HG02973 (cell line): ENCODE measurements at regions not wholly inside any gene's neighbourhood (a gene's known extent, or its start where the extent isn't known, plus 50 kb on each side); places are given as distances from the start of the nearest gene placed in this dataset.
"Not testable (repeated sequence)": the region's sequence is repeated elsewhere in the genome, so short reads cannot be mapped to it uniquely, and the experiment has no call there.

Source experiments
- ATAC-seq: cut with Tn5 transposase; IDR thresholded peaks from one replicate; pipeline ENCODE4 v1.9.1; 2021; ENCODE audit warnings: moderate library complexity; ENCODE audit not compliant: unreplicated experiment

DNA sequence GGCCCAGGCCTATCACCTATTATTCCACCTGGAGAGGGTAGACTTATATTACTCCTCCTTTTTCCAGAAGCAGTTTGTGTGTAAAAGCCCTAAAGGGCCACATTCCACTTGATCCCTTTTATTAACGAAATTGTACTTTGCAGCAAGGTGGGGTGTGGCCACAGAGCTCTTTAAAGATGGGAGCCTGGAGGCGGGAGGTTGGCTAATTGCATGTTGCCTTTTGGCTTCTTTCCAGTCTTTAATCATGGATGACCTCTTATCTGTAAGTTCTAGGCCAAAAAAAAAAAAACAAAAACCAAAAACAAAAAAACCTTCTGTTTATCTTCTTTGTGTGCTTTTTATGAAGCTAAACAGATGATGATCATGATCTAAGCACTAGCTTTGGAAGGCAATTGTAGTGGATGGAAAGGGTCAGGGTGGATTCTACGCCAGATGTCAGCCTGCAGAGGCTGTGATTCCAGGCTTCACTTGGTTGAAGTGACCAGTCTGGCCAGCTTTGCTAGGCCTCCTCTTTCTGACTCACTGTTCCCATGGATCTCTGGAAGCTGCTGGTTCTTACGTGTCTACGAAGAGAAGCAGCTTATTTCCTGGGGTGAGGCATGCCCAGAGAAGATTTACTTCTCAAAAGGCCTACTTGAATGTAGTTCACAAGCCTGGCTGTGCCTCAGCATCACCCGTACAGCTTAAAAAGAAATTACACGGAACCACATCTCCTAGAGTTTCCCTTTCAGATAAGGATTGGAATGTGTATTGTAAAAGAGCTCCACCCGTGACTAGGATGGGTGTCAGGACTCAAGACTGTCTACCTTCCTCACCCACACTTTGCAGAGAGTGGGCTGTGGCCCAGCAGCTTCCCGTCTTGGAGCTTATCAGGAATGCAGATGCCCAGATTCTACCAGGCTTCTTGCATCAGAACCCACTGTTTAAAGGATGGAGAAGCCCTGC lies 330.9 kb upstream of the C2CD4B start:
- no peak for ATAC-seq

- no peak for ATAC-seq
These were observed 332.3 kb upstream of the C2CD4B start for GRCh38 chr15:62497356-62497755.

GRCh38 chr15:62498278-62498677 lies 333.2 kb upstream of the C2CD4B start:
- no peak for ATAC-seq

GRCh38 chr15:62498712-62499111 lies 333.6 kb upstream of the C2CD4B start:
- ATAC-seq: no peak

DNA sequence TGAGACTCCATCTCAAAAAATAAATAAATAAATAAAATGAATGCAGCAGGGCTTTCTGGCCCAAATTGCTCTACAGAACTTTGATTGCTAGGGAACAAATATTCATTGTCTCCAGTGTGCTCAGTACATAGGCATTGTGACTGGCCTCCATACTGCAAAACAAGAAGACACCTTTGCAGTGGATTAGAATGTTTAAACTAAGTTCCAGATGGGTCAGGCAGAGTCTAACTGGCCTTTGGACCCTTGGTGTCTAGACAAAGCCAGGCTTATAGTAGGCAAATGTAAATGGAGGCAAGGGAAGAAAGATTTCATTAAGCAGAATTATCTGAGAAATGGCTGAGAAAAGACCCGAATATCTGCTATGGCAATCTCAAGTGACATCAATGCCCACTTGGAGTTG lies 335.2 kb upstream of the C2CD4B start:
- no peak for ATAC-seq

DNA sequence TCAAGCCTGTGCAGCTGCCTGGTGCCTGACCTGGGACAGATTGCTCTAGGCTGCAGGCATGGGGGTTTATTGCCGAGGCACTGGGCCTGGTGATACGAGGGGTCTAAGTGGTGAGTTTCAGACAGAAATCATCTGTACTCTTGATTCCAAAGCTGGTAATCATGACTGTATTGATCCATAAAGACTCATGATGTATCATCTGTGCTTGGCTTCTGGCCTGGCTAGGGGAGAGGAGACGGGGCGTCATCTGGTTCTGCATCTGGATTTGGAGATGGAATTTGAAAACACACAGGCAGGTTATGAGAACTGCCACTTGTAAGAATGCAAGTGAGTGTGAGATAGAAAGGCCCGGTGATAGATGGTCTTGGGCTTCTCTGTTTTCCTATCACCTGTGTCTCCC lies 337.4 kb upstream of the C2CD4B start:
- no peak for ATAC-seq

DNA sequence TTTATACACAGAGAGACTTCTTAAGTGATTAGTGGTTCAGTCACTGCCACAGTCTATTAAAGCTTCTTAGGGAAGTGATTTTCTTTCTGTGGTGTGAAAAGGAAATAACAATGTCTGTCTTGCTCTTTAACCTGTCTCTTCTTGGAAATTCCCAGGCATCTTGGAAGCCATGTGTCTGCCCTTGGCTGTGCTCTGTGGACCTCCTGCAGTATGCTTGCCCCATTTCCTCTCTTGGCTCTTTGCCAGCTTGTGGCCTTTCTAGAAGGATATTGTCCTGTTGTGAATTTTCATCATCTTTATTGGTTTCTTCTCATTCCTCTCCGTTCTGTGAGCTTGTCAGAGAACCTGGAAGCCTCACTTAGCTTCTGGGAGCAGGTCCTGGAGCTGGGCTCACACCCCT lies 338.4 kb upstream of the C2CD4B start:
- ATAC-seq: no peak

DNA sequence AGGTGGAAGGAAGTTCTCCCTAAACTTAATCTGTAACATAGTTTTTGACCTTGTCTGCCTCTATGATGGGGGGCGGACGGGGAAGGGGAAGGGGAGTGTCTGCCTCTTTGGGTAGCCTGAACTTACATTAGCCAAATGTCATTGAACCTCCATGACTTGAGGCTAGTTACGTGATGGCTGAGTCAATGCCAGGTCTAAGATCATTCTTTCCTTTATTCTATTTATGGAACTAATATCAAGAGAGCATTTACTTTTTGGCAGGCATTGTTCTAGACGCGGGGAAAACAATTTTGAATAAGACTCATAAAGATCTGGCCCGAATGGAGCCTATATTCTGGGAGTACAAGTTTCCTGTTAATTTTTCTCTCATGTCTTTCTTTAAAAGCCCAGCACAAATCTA lies 340.7 kb upstream of the C2CD4B start:
- no peak for ATAC-seq

- no peak for ATAC-seq
These were observed 341.2 kb upstream of the C2CD4B start for GRCh38 chr15:62506217-62506805.

GRCh38 chr15:62509395-62509958 lies 344.4 kb upstream of the C2CD4B start:
- ATAC-seq: no peak

DNA sequence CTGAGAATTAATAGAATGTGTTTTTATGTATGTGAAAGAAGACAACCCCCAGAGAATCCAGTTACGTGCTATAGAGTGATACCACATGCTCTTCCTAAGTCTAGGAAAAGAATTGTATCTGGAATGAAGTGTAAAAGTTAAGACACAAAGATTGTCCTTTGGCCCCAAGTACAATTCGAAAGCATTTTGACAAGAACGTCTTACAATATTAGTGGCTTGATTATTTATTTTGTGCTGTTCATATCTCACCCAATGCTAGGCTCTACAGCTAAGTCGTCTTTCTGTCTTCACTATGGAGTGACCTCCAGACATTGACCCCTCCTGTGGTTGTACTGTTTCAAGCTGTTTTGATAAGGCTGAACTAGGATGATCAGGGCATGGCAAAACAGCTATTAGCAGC lies 345.7 kb upstream of the C2CD4B start:
- ATAC-seq: no peak

DNA sequence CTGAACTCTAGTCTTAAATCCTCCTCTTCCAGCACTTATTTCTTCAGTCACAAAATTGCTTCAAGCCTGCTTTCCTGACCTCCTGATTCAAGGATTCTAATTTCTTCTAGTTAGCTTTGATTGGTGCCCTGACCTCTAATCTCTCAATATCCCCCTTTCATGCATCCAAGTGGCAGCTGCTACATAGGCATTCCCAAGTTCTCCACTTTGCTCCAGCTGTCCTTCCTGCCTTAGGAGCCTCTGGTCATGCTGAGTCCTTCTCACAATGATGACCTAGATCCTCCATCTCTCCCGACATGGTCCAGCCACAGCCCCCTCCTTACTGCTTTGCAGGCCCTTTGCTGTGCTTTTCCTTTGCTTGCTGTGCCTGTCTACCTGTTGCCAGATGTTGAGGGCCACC lies 347.8 kb upstream of the C2CD4B start:
- no peak for ATAC-seq

DNA sequence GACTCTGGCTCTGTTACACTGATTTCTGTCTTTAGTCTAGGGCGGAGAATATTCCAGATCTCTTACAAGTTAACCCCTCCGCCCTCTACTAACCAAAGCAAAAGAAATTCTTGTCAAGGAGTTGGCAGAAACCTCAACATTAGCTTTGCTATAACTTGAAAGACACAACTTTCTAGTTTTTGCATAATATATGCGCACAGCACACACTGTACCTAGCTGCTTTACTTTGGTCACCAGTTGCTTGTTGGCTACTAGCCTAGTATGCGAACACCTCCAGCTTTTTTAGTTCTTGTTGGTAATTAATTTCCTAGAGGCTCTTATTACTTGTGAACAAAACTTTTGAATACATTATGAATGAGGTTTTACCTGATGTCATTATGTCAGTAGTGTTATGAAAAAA lies 348.8 kb upstream of the C2CD4B start:
- ATAC-seq: no peak

GRCh38 chr15:62515696-62516395 lies 350.8 kb upstream of the C2CD4B start:
- ATAC-seq: no peak

DNA sequence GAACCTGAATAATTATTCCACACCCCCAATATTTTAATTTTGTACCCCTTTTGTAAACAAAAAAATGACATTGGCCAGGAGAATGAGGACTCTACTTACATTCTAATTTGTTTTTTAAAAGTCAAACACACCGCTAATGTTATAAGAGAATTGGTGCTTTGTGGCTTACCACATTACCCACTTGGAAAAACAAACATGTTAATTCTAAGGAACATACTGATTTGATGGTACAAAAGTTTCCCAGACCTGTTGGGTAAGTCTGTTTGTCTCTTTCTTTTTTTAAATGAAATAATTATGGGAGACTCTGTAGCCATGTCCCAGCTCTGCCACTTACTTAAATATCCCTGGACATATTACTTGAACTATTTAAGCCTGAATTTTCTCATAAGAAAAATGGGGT lies 352.5 kb upstream of the C2CD4B start:
- ATAC-seq: no peak

DNA sequence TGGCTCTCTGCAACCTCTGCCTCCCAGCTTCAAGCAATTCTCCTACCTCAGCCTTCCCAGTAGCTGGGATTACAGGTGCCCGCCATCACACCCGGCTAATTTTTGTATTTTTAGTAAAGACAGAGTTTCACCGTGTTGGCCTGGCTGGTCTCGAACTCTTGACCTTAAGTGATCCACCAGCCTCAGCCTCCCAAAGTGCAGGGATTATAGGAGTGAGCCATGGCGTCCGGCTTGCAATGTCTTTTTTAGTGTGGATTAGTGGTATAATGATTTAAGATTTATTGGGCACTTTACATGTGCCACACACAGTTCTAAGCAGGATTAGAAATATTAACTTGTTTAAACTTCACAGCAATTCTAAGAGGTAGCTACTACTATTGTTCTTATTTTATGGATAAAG lies 353.6 kb upstream of the C2CD4B start:
- ATAC-seq: not testable (repeated sequence)

- ATAC-seq: no peak
These were observed 354.8 kb upstream of the C2CD4B start for GRCh38 chr15:62519900-62520299.

DNA sequence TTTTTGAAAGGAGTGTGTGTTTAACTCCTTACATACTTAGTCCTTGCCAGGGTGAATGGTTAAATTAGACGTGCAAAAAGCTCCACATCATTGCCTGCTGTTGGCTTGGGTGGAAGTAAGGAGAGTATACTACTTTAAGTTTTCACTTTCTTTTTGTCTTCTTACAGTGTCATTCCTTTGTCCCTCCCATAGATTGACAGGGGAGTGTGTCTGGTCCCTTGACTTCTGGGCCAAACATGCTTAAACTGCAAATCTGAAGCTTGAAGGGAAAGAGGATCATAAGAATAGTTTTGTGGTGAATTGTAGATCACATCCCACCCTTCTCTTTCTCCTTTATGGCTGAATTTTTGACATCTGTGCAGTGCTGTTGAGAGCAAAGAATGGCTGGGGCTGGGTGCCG lies 355.8 kb upstream of the C2CD4B start:
- ATAC-seq: no peak

DNA sequence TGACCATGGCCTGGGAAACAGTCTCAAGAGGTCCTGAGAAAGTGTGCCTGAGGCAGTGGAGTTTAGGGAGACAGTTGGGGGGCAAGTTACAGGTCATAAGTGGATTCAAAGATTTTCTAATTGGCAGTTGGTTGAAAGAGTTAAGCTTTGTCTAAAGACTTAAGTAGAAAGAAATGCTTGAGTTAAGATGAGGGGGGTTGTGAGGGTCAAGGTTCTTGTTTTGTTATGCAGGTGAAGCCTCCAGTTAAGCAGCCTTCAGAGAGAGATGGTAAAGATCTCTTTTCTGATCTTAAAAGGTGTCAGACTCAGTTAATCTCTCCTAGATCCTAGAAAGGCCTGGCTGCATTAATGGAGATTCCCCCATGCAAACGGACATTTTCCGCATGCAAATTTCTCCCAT lies 356.3 kb upstream of the C2CD4B start:
- ATAC-seq: no peak

DNA sequence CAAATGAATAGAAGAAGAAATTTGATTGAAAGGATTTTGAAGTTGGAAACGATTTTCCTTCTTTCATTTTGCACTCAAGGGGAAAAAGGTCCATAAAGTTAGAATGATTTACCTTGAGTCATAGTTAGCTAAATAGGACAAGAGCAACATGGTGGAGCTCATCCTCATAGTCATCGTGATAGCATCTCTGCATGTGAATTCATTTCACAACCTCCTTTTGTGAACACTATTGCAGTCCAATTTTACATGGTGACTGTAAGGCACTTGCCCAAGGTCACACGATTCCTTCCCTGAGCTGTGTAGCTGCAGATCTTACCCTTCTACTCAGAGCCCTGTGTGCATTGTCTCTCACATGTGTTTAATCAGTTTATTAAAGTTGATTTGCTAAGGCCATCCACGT lies 359.8 kb upstream of the C2CD4B start:
- ATAC-seq: no peak

DNA sequence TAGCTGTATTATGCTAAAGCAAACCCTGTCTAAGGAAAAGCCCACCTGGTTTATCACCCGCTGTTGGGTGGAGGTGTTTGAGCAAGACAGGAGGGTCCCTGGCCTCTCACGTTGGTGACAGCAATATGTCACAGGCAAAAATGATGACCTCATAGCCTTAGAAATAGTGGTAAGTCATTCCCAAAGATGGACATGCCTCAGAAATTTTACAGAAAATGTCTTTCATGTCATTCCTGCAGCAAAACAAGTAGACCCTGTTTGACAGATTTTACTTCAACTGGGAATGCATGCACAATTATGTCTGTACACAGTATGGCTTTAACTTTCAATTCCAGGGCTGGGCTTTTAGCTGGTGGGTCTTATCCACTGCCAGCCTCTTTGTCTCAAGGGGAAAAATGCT lies 362.3 kb upstream of the C2CD4B start:
- no peak for ATAC-seq

DNA sequence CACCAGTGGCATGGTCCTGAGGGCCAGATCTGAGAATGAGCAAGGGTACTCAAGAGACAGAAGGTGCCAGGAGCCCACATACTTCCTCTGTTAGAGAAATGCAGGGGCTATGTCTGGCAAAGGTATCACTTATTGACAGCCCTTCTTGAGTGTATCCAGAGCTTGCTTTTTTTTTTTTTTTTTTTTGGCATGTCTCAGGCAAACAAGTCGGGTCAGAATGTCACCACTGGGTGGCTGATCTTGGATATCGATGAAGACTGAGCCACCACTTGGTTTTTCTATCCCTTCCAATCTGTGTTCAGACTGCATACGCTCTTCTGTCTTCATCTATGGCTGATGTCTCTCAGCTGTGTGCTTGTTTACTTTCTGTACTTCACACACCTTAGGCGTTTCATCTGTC lies 363.4 kb upstream of the C2CD4B start:
- ATAC-seq: no peak
